ENCODE measurements at regions not wholly inside any gene's neighbourhood (a gene's known extent, or its start where the extent isn't known, plus 50 kb on each side); places are given as distances from the start of the nearest gene placed in this dataset.
"Not testable (repeated sequence)": the region's sequence is repeated elsewhere in the genome, so short reads cannot be mapped to it uniquely, and the experiment has no call there.

DNA sequence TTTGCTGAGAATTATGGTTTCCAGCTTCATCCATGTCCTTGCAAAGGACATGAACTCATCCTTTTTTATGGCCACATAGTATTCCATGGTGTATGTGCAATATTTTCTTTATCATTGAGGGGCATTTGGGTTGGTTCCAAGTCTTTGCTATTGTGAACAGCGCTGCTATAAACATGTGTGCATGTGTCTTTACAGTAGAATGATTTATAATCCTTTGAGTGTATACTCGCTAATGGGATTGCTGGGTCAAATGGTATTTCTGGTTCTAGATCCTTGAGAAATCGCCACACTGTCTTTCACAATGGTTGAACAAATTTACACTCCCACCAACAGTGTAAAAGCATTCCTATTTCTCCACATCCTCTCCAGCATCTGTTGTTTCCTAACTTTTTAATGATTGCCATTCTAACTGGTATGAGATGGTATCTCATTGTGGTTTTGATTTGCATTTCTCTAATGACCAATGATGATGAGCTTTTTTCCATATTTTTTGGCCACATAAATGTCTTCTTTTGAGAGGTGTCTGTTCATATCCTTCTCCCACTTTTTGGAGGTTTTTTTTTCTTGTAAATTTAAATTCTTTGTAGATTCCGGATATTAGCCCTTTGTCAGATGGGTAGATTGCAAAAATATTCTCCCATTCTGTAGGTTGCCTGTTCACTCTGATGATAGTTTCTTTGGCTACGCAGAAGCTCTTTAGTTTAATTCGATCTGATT, 180.1 kb downstream of the PLPPR4 start:
- H3K4me1 Mint-ChIP-seq; H3K4me3 Mint-ChIP-seq; H3K27me3 ChIP-seq (ENCODE audit: insufficient read depth, low read length); H3K4me1 ChIP-seq (ENCODE audit: insufficient read depth, low read length); H3K36me3 ChIP-seq (ENCODE audit: insufficient read depth, low read length); DNase-seq; H3K4me3 ChIP-seq (ENCODE audit: low read length in 2 of 2); POLR2A ChIA-PET (ENCODE audit: partially characterized antibody); H3K27ac Mint-ChIP-seq; CTCF ChIA-PET (ENCODE audit: partially characterized antibody); H3K36me3 Mint-ChIP-seq; H3K9me3 Mint-ChIP-seq; H3K27ac ChIP-seq (ENCODE audit: low read depth, low read length); intact Hi-C loops (cut with micrococcal nuclease); H3K9me3 ChIP-seq (ENCODE audit: control insufficient read depth in 1 of 2, low read length in 2 of 2): not testable (repeated sequence)
- peaks cover 0 to 11% of the 10 kb centered on the region in 2 donors for H3K27me3 Mint-ChIP-seq

GRCh38 chr1:99445071-99445470, 180.8 kb downstream of the PLPPR4 start:
- Mint-ChIP-seq H3K9me3 (no peaks in the 10 kb centered on the region), H3K27me3 (peaks cover 0 to 11% of the 10 kb centered on the region in 2 donors), H3K4me1 (peaks cover 0 to 4% (median 1%) of the 10 kb centered on the region in 4 donors), H3K27ac (no peak overlapping the region), H3K36me3 (no peaks in the 10 kb centered on the region), H3K4me3 (no peak overlapping the region)
- ChIA-PET CTCF (ENCODE audit: partially characterized antibody) (no interaction called here), POLR2A (ENCODE audit: partially characterized antibody) (no interaction called here)
- intact Hi-C loops (cut with micrococcal nuclease) = no loop called here
- H3K36me3 ChIP-seq (ENCODE audit: insufficient read depth, low read length) = no peaks in the 10 kb centered on the region
- H3K4me1 ChIP-seq (ENCODE audit: insufficient read depth, low read length) = no peaks in the 10 kb centered on the region
- no peak overlapping the region for H3K27ac ChIP-seq (ENCODE audit: low read depth, low read length)
- no peaks in the 10 kb centered on the region for H3K27me3 ChIP-seq (ENCODE audit: insufficient read depth, low read length)
- DNase-seq = no peak
- H3K9me3 ChIP-seq (ENCODE audit: control insufficient read depth in 1 of 2, low read length in 2 of 2) = no peaks in the 10 kb centered on the region
- no peak overlapping the region for H3K4me3 ChIP-seq (ENCODE audit: low read length in 2 of 2)

DNA sequence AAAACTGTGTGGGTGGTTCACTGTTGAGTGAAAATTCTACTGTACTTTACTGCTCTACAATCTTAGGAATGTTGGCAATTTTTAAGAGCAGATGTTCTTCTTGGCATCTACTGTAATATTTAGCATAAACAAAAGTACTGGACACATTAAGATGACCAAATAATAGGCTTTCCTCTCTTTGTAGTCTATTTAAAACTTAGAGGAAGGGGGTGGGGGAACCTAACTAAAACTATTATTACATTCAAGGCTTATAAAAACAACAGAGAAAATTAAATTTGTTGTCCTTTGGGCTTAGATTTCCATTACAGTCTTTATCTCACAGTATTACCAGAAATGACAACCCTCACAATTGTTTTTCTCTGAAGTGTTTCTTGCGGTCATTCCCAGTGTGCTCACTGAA, 181.2 kb downstream of the PLPPR4 start:
- intact Hi-C loops (cut with micrococcal nuclease) = no loop called here
- Mint-ChIP-seq H3K9me3 (no peaks in the 10 kb centered on the region), H3K4me3 (peak overlapping the region in 1 of 8 donors; percentile 6), H3K27ac (no peak overlapping the region), H3K36me3 (no peaks in the 10 kb centered on the region), H3K4me1 (peaks cover 0 to 4% (median 1%) of the 10 kb centered on the region in 4 donors), H3K27me3 (peaks cover 0 to 11% of the 10 kb centered on the region in 2 donors)
- POLR2A ChIA-PET (ENCODE audit: partially characterized antibody) = no interaction called here
- CTCF ChIA-PET (ENCODE audit: partially characterized antibody) = no interaction called here
- Histone ChIP-seq H3K4me3 (ENCODE audit: low read length in 2 of 2) (no peak overlapping the region), H3K4me1 (ENCODE audit: insufficient read depth, low read length) (no peaks in the 10 kb centered on the region), H3K9me3 (ENCODE audit: control insufficient read depth in 1 of 2, low read length in 2 of 2) (no peaks in the 10 kb centered on the region), H3K27me3 (ENCODE audit: insufficient read depth, low read length) (no peaks in the 10 kb centered on the region), H3K27ac (ENCODE audit: low read depth, low read length) (no peak overlapping the region), H3K36me3 (ENCODE audit: insufficient read depth, low read length) (no peaks in the 10 kb centered on the region)
- no peak for DNase-seq

- no peak for DNase-seq
- Mint-ChIP-seq H3K4me3 (no peak overlapping the region), H3K9me3 (no peaks in the 10 kb centered on the region), H3K27ac (no peak overlapping the region), H3K4me1 (no peaks in the 10 kb centered on the region), H3K36me3 (no peaks in the 10 kb centered on the region), H3K27me3 (peaks cover 0 to 11% of the 10 kb centered on the region in 2 donors)
- no peak overlapping the region for H3K27ac ChIP-seq (ENCODE audit: low read depth, low read length)
- no peak overlapping the region for H3K4me3 ChIP-seq (ENCODE audit: low read length in 2 of 2)
- H3K9me3 ChIP-seq (ENCODE audit: control insufficient read depth in 1 of 2, low read length in 2 of 2) = no peaks in the 10 kb centered on the region
- H3K4me1 ChIP-seq (ENCODE audit: insufficient read depth, low read length) = no peaks in the 10 kb centered on the region
- no peaks in the 10 kb centered on the region for H3K36me3 ChIP-seq (ENCODE audit: insufficient read depth, low read length)
- CTCF ChIA-PET (ENCODE audit: partially characterized antibody) = no interaction called here
- intact Hi-C loops (cut with micrococcal nuclease) = no loop called here
- H3K27me3 ChIP-seq (ENCODE audit: insufficient read depth, low read length) = no peaks in the 10 kb centered on the region
- POLR2A ChIA-PET (ENCODE audit: partially characterized antibody) = no interaction called here
Measured at GRCh38 chr1:99447721-99448120, 183.4 kb downstream of the PLPPR4 start.

DNA sequence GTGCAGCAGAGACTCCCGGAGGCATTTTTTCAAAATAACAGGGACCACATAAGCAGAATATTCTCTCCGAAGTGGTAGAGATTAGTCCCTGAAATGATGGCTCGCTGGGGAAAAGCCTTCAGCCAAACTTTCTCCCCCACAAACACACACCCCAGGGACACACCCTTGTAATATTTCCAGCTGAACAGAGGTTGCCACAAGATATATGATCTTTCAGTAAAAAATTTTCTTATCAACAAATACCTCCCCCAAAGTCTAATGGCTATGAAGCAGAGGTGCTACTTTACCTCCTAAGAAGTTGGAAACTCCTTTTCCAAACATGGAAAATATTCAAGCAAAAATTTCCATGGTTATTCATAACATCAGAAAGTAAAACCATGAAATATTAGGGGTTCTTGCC, 190.2 kb upstream of the PALMD start:
- no peaks in the 10 kb centered on the region for H3K4me1 ChIP-seq (ENCODE audit: insufficient read depth, low read length)
- intact Hi-C loops (cut with micrococcal nuclease) = no loop called here
- H3K36me3 ChIP-seq (ENCODE audit: insufficient read depth, low read length) = no peaks in the 10 kb centered on the region
- Mint-ChIP-seq H3K27ac (no peak overlapping the region), H3K4me3 (no peak overlapping the region), H3K9me3 (peaks cover 0 to 3% (median 0%) of the 10 kb centered on the region in 8 donors), H3K4me1 (no peaks in the 10 kb centered on the region), H3K36me3 (no peaks in the 10 kb centered on the region), H3K27me3 (peaks cover 0 to 3% of the 10 kb centered on the region in 2 donors)
- H3K9me3 ChIP-seq (ENCODE audit: control insufficient read depth in 1 of 2, low read length in 2 of 2) = no peaks in the 10 kb centered on the region
- no peaks in the 10 kb centered on the region for H3K27me3 ChIP-seq (ENCODE audit: insufficient read depth, low read length)
- ChIA-PET POLR2A (ENCODE audit: partially characterized antibody) (no interaction called here), CTCF (ENCODE audit: partially characterized antibody) (no interaction called here)
- no peak overlapping the region for H3K4me3 ChIP-seq (ENCODE audit: low read length in 2 of 2)
- no peak for DNase-seq
- H3K27ac ChIP-seq (ENCODE audit: low read depth, low read length) = no peak overlapping the region

DNA sequence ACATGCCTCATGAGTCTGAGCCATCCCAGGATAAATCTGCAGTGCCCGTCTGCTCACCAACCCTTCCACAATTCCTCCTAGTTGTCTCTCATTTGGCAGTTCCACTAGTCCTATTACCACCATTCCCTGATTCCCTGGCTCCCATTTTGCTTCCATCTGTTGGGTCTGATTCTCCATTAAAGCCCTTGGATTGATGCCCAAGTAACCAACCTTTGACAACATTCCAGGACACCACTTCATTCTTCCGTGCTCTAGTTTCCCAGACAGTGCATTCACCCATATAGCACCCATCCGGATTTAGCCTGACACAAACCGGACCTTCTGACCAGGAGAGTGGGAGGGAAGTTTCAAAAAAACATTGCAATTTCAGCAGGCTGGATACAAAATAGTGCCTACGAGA, 189.4 kb upstream of the PALMD start:
- peaks cover 0 to 3% (median 0%) of the 10 kb centered on the region in 8 donors for H3K9me3 Mint-ChIP-seq
- H3K27ac ChIP-seq (ENCODE audit: low read depth, low read length) = no peak overlapping the region
- CTCF ChIA-PET (ENCODE audit: partially characterized antibody) = no interaction called here
- no peak overlapping the region for H3K27ac Mint-ChIP-seq
- H3K36me3 ChIP-seq (ENCODE audit: insufficient read depth, low read length) = no peaks in the 10 kb centered on the region
- DNase-seq = no peak
- H3K36me3 Mint-ChIP-seq = no peaks in the 10 kb centered on the region
- intact Hi-C loops (cut with micrococcal nuclease) = no loop called here
- H3K4me1 ChIP-seq (ENCODE audit: insufficient read depth, low read length) = no peaks in the 10 kb centered on the region
- no peaks in the 10 kb centered on the region for H3K27me3 ChIP-seq (ENCODE audit: insufficient read depth, low read length)
- H3K4me1 Mint-ChIP-seq = no peaks in the 10 kb centered on the region
- peaks cover under 1 to 3% of the 10 kb centered on the region in 2 donors for H3K27me3 Mint-ChIP-seq
- no peak overlapping the region for H3K4me3 ChIP-seq (ENCODE audit: low read length in 2 of 2)
- no peak overlapping the region for H3K4me3 Mint-ChIP-seq
- POLR2A ChIA-PET (ENCODE audit: partially characterized antibody) = no interaction called here
- H3K9me3 ChIP-seq (ENCODE audit: control insufficient read depth in 1 of 2, low read length in 2 of 2) = no peaks in the 10 kb centered on the region

DNA sequence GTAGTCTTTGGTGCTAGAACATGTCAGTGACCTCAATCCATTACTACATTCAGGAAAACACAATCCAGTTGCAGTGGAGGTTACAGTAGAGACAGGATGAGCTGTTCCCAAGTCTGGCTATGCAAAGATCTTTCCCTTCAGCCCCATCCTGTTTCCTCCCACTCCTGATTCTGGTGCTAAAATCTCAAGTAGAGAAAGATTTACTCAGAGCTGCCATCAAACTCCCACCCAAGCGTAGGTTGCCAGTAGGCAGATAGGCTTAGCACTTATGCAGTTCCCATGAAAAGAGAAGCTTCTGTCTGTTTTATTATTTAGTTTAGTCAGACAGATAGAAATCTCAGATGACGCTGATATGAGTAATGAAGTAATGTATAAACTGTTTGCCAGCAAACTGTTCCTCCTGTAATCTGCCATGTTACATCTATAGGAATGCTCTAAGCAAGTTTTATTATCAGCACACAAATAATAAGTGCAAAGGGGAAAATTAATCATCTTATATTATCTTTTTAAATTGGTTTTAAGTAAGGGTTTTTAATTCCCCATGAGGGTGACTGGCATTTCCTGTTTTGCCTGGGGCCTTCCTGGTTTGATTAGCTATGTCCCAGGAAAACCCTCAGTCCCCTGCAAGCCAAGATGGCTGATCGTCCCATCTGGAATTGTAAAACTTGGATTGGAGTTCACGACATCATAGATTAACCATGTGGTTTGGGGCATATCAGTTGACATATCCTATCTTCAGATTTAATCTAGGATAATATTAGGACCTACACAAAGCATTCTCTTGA, 188.3 kb upstream of the PALMD start:
- H3K27ac Mint-ChIP-seq = no peak overlapping the region
- Histone ChIP-seq H3K27me3 (ENCODE audit: insufficient read depth, low read length) (no peaks in the 10 kb centered on the region), H3K4me3 (ENCODE audit: low read length in 2 of 2) (no peak overlapping the region), H3K27ac (ENCODE audit: low read depth, low read length) (no peak overlapping the region), H3K4me1 (ENCODE audit: insufficient read depth, low read length) (no peaks in the 10 kb centered on the region), H3K9me3 (ENCODE audit: control insufficient read depth in 1 of 2, low read length in 2 of 2) (no peaks in the 10 kb centered on the region), H3K36me3 (ENCODE audit: insufficient read depth, low read length) (no peaks in the 10 kb centered on the region)
- intact Hi-C loops (cut with micrococcal nuclease) = no loop called here
- no peak for DNase-seq
- H3K4me3 Mint-ChIP-seq = no peak overlapping the region
- peaks cover 0 to 3% (median 0%) of the 10 kb centered on the region in 8 donors for H3K9me3 Mint-ChIP-seq
- ChIA-PET POLR2A (ENCODE audit: partially characterized antibody) (no interaction called here), CTCF (ENCODE audit: partially characterized antibody) (no interaction called here)
- peaks cover 2 to 3% of the 10 kb centered on the region in 2 donors for H3K27me3 Mint-ChIP-seq
- no peaks in the 10 kb centered on the region for H3K4me1 Mint-ChIP-seq
- no peaks in the 10 kb centered on the region for H3K36me3 Mint-ChIP-seq

Measured in CD4-positive, alpha-beta memory T cell (primary cell).